A673 (cell line): ENCODE measurements at regions not wholly inside any gene's neighbourhood (a gene's known extent, or its start where the extent isn't known, plus 50 kb on each side); places are given as distances from the start of the nearest gene placed in this dataset.

Source experiments
- EZH2 ChIP-seq: fragments of 200-600 bp; sonication (generic); IDR thresholded peaks from 2 replicates; pipeline ENCODE4 v1.6.1; 2017; ENCODE audit warnings: borderline replicate concordance, low read depth, mild to moderate bottlenecking, mixed read lengths, antibody characterized with exemption, low read length; ENCODE audit not compliant: poor library complexity, severe bottlenecking
- TF ChIP-seq, protein P1 (sequence below): fragments of 300-800, 200-600 bp; sonication (generic); conservative IDR thresholded peaks from 2 replicates; pipeline ENCODE4 v1.5.1; 2017; ENCODE audit warnings: low read depth, mild to moderate bottlenecking, antibody characterized with exemption, low read length, moderate library complexity, mixed read lengths

DNA sequence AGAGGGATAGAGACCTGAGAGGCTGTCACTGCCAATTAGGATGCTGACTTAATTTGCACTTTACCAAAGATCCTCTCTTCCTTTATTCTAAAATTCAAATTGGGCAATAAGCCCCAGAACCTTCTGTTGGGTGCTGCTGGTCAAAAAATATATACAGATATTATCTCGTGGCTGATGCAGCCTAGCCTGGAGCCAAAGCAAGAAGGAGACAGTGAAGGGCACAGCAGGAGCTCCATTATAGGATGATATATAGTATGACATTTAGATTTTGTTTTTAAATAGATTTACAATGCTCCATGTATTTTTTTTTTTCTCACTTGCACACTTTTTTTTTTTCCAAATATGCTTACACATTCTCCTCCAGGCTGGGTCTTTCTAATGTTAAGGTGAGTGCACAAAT, 579.3 kb downstream of the PIK3C3 start:
- TF ChIP-seq, protein P1, sequence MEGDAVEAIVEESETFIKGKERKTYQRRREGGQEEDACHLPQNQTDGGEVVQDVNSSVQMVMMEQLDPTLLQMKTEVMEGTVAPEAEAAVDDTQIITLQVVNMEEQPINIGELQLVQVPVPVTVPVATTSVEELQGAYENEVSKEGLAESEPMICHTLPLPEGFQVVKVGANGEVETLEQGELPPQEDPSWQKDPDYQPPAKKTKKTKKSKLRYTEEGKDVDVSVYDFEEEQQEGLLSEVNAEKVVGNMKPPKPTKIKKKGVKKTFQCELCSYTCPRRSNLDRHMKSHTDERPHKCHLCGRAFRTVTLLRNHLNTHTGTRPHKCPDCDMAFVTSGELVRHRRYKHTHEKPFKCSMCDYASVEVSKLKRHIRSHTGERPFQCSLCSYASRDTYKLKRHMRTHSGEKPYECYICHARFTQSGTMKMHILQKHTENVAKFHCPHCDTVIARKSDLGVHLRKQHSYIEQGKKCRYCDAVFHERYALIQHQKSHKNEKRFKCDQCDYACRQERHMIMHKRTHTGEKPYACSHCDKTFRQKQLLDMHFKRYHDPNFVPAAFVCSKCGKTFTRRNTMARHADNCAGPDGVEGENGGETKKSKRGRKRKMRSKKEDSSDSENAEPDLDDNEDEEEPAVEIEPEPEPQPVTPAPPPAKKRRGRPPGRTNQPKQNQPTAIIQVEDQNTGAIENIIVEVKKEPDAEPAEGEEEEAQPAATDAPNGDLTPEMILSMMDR, result no peak
- no peak for TF ChIP-seq EZH2
